ENCODE measurements at regions not wholly inside any gene's neighbourhood (a gene's known extent, or its start where the extent isn't known, plus 50 kb on each side); places are given as distances from the start of the nearest gene placed in this dataset.

GRCh38 chr2:217077831-217078407 is 218.1 kb upstream of the TNP1 start:
- DNase-seq = no peak

GRCh38 chr2:217076657-217077232 is 216.9 kb upstream of the TNP1 start:
- DNase-seq = no peak

- DNase-seq = no peak
Measured at GRCh38 chr2:217076058-217076435, 216.2 kb upstream of the TNP1 start.

GRCh38 chr2:217075268-217076057 is 215.6 kb upstream of the TNP1 start:
- no peak for DNase-seq

- no peak for DNase-seq
Measured at GRCh38 chr2:217074576-217075255, 214.9 kb upstream of the TNP1 start.

- DNase-seq = no peak
Measured at GRCh38 chr2:217071416-217071815, 211.6 kb upstream of the TNP1 start.

GRCh38 chr2:217070611-217071010 is 210.7 kb upstream of the TNP1 start:
- DNase-seq = no peak

- DNase-seq = no peak
Measured at GRCh38 chr2:217070043-217070430, 210.2 kb upstream of the TNP1 start.

- no peak for DNase-seq
Measured at GRCh38 chr2:217069263-217070042, 209.6 kb upstream of the TNP1 start.

GRCh38 chr2:217068677-217069250 is 208.9 kb upstream of the TNP1 start:
- DNase-seq = no peak

- no peak for DNase-seq
Measured at GRCh38 chr2:217067787-217068186, 207.9 kb upstream of the TNP1 start.

GRCh38 chr2:217066510-217067270 is 206.8 kb upstream of the TNP1 start:
- no peak for DNase-seq

GRCh38 chr2:217065695-217066405 is 206.0 kb upstream of the TNP1 start:
- DNase-seq = no peak

GRCh38 chr2:217065012-217065290 is 205.1 kb upstream of the TNP1 start:
- no peak for DNase-seq

- no peak for DNase-seq
Measured at GRCh38 chr2:217064234-217065011, 204.6 kb upstream of the TNP1 start.

GRCh38 chr2:217063238-217063755 is 203.4 kb upstream of the TNP1 start:
- DNase-seq = no peak

GRCh38 chr2:217062768-217063167 is 202.9 kb upstream of the TNP1 start:
- DNase-seq = no peak

- no peak for DNase-seq
Measured at GRCh38 chr2:217061916-217062505, 202.1 kb upstream of the TNP1 start.

GRCh38 chr2:217060951-217061547 is 201.2 kb upstream of the TNP1 start:
- no peak for DNase-seq

Data from occipital lobe (tissue), 1 donor.